ENCODE measurements at regions not wholly inside any gene's neighbourhood (a gene's known extent, or its start where the extent isn't known, plus 50 kb on each side); places are given as distances from the start of the nearest gene placed in this dataset.
"Not testable (repeated sequence)": the region's sequence is repeated elsewhere in the genome, so short reads cannot be mapped to it uniquely, and the experiment has no call there.

- no peak for DNase-seq
Measured at GRCh38 chr10:125451319-125451718, 231.6 kb downstream of the TEX36 start.

- no peak for DNase-seq
Measured at GRCh38 chr10:125450218-125450617, 232.7 kb downstream of the TEX36 start.

GRCh38 chr10:125449571-125449970 lies 233.4 kb downstream of the TEX36 start:
- no peak for DNase-seq

GRCh38 chr10:125448596-125448995 lies 234.4 kb downstream of the TEX36 start:
- peak; percentile 71 for DNase-seq

- no peak for DNase-seq
Measured at GRCh38 chr10:125444790-125445189, 238.2 kb downstream of the TEX36 start.

- DNase-seq = no peak
Measured at GRCh38 chr10:125442856-125443540, 240.0 kb downstream of the TEX36 start.

- DNase-seq = no peak
Measured at GRCh38 chr10:125441151-125441550, 241.8 kb downstream of the TEX36 start.

GRCh38 chr10:125431149-125431548 lies 251.8 kb downstream of the TEX36 start:
- DNase-seq = no peak

GRCh38 chr10:125428054-125428453 lies 254.9 kb downstream of the TEX36 start:
- no peak for DNase-seq

- DNase-seq = no peak
Measured at GRCh38 chr10:125424191-125424847, 258.6 kb downstream of the TEX36 start.

- DNase-seq = no peak
Measured at GRCh38 chr10:125423569-125423968, 259.4 kb downstream of the TEX36 start.

- DNase-seq = no peak
Measured at GRCh38 chr10:125419831-125420230, 259.5 kb upstream of the CTBP2 start.

GRCh38 chr10:125419146-125419545 lies 258.8 kb upstream of the CTBP2 start:
- no peak for DNase-seq

GRCh38 chr10:125417605-125418004 lies 257.2 kb upstream of the CTBP2 start:
- no peak for DNase-seq

GRCh38 chr10:125415964-125416363 lies 255.6 kb upstream of the CTBP2 start:
- no peak for DNase-seq

- DNase-seq = no peak
Measured at GRCh38 chr10:125415006-125415633, 254.8 kb upstream of the CTBP2 start.

GRCh38 chr10:125411724-125412123 lies 251.4 kb upstream of the CTBP2 start:
- DNase-seq = no peak

GRCh38 chr10:125409756-125410155 lies 249.4 kb upstream of the CTBP2 start:
- DNase-seq = no peak

- no peak for DNase-seq
Measured at GRCh38 chr10:125407557-125407956, 247.2 kb upstream of the CTBP2 start.

- no peak for DNase-seq
Measured at GRCh38 chr10:125407000-125407502, 246.7 kb upstream of the CTBP2 start.

GRCh38 chr10:125404902-125405301 lies 244.5 kb upstream of the CTBP2 start:
- DNase-seq = not testable (repeated sequence)

- DNase-seq = no peak
Measured at GRCh38 chr10:125401462-125401861, 241.1 kb upstream of the CTBP2 start.

- DNase-seq = no peak
Measured at GRCh38 chr10:125399289-125399688, 238.9 kb upstream of the CTBP2 start.

GRCh38 chr10:125398270-125398669 lies 237.9 kb upstream of the CTBP2 start:
- no peak for DNase-seq

Data from islet precursor cell (in vitro differentiated cells).